Progenitor cell of endocrine pancreas (in vitro differentiated cells): ENCODE measurements at regions not wholly inside any gene's neighbourhood (a gene's known extent, or its start where the extent isn't known, plus 50 kb on each side); places are given as distances from the start of the nearest gene placed in this dataset.

Experiments
- DNase-seq: peaks from one replicate; pipeline ENCODE4 v3.0.0; 2021; ENCODE audit warnings: low spot score; ENCODE audit not compliant: unreplicated experiment
- H3K27ac Mint-ChIP-seq: 2 replicates; pipeline ENCODE4 v1.8.0; 2021; ENCODE audit warnings: mild to moderate bottlenecking, moderate library complexity, mixed read lengths
- H3K27me3 Mint-ChIP-seq: 2 replicates; pipeline ENCODE4 v1.8.0; 2021; ENCODE audit warnings: mixed read lengths
- H3K36me3 Mint-ChIP-seq: 2 replicates; pipeline ENCODE4 v1.8.0; 2022; ENCODE audit warnings: mixed read lengths; ENCODE audit not compliant: insufficient read depth
- H3K4me1 Mint-ChIP-seq: 2 replicates; pipeline ENCODE4 v1.8.0; 2021; ENCODE audit warnings: low read depth, mixed read lengths
- H3K4me3 Mint-ChIP-seq: 2 replicates; pipeline ENCODE4 v1.8.0; 2021; ENCODE audit warnings: low read depth, mild to moderate bottlenecking, moderate library complexity, mixed read lengths
- H3K9me3 Mint-ChIP-seq: 2 replicates; pipeline ENCODE4 v1.8.0; 2021; ENCODE audit warnings: low read depth, mixed read lengths
- TF ChIP-seq, protein P1 (sequence below): fragments of 200-600 bp; sonication (generic); IDR thresholded peaks from one replicate; pipeline ENCODE4 v1.5.0; 2021; ENCODE audit warnings: antibody characterized with exemption, mild to moderate bottlenecking; ENCODE audit not compliant: unreplicated experiment

DNA sequence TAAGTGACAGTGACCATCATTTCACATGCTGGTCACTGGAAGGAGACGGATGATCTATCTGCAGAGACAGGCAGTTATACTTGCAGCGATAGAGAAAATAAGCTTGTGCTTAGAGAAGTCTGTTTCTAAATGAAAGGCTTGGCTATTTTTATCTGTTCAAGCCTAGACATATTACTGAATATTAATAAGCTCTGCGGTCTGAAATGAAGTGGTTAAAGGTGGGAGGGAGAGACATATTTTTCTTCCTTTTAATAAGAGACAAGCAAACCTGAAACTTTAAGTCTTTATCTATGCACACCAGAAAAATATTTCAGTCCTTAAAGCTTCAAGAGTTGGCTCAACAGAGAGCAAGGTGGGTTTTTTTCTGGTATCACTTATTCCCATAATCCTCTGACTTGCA lies 99.0 kb downstream of the CD200R1L start:
- DNase-seq = no peak
- no peak overlapping the region for H3K4me3 Mint-ChIP-seq
- no peak overlapping the region for H3K27ac Mint-ChIP-seq
- H3K27me3 Mint-ChIP-seq = no peaks in the 10 kb centered on the region
- TF ChIP-seq, protein P1, sequence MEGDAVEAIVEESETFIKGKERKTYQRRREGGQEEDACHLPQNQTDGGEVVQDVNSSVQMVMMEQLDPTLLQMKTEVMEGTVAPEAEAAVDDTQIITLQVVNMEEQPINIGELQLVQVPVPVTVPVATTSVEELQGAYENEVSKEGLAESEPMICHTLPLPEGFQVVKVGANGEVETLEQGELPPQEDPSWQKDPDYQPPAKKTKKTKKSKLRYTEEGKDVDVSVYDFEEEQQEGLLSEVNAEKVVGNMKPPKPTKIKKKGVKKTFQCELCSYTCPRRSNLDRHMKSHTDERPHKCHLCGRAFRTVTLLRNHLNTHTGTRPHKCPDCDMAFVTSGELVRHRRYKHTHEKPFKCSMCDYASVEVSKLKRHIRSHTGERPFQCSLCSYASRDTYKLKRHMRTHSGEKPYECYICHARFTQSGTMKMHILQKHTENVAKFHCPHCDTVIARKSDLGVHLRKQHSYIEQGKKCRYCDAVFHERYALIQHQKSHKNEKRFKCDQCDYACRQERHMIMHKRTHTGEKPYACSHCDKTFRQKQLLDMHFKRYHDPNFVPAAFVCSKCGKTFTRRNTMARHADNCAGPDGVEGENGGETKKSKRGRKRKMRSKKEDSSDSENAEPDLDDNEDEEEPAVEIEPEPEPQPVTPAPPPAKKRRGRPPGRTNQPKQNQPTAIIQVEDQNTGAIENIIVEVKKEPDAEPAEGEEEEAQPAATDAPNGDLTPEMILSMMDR = no peak
- no peaks in the 10 kb centered on the region for H3K4me1 Mint-ChIP-seq
- H3K9me3 Mint-ChIP-seq = peaks cover 4% of the 10 kb centered on the region
- H3K36me3 Mint-ChIP-seq = no peaks in the 10 kb centered on the region

DNA sequence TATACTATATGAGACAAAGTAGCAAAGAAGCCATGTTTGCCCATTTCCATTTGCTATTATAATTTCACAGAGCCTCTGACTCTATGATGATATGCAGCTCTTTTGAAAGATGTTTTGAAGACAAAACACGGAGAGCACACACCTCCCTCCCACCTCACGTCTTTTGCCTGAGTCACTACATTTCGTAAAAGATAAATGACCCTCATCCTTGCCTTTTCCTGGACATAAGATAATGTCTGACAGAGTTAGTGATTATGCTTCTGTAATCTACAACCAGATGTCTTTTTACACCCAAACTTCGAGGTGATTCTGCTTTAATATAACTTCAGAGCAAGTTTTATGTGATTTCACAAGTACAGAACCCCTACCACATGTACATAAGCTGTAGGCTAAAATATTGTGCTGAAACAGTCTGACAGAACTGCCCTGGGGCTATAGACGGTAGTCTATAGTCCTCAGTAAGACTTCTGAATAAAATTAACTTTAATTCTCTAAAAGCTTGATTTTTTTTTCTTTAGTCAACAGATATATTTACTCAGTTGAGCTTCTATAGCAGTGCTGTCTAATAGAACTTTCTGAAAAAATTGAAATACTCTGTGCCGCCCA lies 99.9 kb downstream of the CD200R1L start:
- peaks cover under 1% of the 10 kb centered on the region for H3K9me3 Mint-ChIP-seq
- no peak for DNase-seq
- TF ChIP-seq, protein P1 = no peak
- no peaks in the 10 kb centered on the region for H3K36me3 Mint-ChIP-seq
- no peaks in the 10 kb centered on the region for H3K27me3 Mint-ChIP-seq
- no peak overlapping the region for H3K27ac Mint-ChIP-seq
- H3K4me3 Mint-ChIP-seq = no peak overlapping the region
- no peaks in the 10 kb centered on the region for H3K4me1 Mint-ChIP-seq

DNA sequence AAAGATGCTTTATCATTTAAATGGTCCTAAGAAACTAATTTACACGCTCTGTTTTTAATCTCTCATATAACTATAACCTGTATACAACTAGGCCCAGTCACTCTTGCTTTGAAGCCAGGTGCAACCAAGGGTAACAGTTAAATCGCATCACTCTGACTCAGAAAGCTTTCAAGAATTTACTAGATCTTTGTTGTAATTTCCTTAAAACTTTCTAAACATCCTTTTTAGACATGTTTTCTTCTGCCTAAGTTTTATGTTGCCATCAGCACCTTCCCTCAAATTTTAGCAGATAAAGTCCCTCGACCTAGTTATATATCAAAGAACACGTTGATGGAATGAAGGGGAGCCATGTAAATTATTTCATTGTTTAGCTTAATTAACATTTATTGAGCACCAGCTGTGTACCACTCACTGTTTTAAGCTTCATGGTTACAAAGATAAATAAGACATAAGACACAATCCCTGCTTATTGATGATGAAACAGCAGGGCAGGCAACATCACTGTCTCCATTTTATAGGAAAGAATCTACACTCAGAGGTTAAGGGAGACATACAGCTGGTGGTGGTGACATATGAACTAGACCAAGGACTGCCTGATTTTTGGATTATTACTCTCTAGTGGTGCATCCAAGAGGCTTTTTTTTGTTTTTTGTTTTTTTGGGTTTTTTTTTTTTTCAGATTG lies 101.0 kb downstream of the CD200R1L start:
- no peaks in the 10 kb centered on the region for H3K4me1 Mint-ChIP-seq
- H3K4me3 Mint-ChIP-seq = no peak overlapping the region
- H3K27me3 Mint-ChIP-seq = no peaks in the 10 kb centered on the region
- TF ChIP-seq, protein P1 = no peak
- no peak for DNase-seq
- no peaks in the 10 kb centered on the region for H3K9me3 Mint-ChIP-seq
- H3K36me3 Mint-ChIP-seq = no peaks in the 10 kb centered on the region
- no peak overlapping the region for H3K27ac Mint-ChIP-seq

DNA sequence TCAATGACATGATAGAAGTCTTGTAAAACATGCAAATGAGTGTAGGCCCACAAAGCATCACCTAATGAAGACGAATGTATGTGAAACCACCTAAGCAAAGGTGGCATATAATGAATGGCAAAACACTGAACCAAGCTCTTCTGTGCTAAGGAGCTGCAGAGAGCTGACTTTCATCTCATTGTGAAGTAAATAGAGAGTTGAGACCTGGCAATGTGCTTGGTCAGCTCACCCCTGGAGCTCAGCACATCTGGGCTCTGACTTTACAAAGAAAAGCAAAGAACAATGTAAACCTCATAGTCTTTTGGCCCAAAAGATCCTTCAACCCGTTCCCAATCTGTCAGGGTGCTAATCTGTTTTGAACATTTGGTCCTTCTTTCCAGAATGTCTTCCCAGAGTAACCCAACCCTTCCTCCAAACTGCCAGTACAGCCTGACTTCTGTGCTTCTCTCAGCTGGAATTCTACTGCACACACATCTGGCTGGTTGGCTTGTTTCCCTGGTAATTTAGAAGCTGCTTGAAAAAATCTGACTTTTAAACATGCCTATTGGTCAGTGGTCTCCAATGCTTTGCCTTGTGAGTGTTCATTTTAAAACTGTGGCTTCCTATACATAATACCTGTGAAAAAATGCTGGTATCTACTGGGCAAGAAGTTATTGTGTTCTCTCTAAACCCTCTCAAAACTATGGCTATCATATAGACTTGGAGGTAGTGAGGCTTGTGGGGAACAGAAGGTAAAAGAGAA lies 101.7 kb downstream of the CD200R1L start:
- no peaks in the 10 kb centered on the region for H3K4me1 Mint-ChIP-seq
- H3K36me3 Mint-ChIP-seq = no peaks in the 10 kb centered on the region
- H3K27me3 Mint-ChIP-seq = no peaks in the 10 kb centered on the region
- H3K9me3 Mint-ChIP-seq = no peaks in the 10 kb centered on the region
- H3K4me3 Mint-ChIP-seq = no peak overlapping the region
- no peak overlapping the region for H3K27ac Mint-ChIP-seq
- no peak for DNase-seq
- TF ChIP-seq, protein P1 = no peak

DNA sequence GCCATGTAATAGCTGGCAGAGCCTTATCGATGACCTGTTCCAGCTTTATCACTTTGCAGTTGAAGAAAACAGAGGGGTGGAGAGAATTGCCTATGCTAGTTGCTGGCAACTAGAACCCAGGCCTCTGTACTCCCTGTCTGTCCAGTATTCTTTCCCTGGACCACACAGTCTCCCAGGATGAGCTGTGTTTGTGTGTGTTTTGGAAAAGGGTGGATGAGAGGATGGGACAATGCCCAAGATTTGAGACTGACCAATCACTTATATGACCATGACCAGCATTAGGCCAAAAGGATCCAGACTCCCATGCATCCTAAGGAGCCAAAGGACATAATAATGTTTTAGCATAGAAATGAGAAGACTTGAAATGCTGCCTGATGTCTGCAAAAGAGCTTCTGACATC lies 102.6 kb downstream of the CD200R1L start:
- Mint-ChIP-seq H3K27ac (no peak overlapping the region), H3K4me3 (no peak overlapping the region), H3K9me3 (no peaks in the 10 kb centered on the region), H3K4me1 (no peaks in the 10 kb centered on the region), H3K36me3 (no peaks in the 10 kb centered on the region), H3K27me3 (no peaks in the 10 kb centered on the region)
- no peak for DNase-seq
- TF ChIP-seq, protein P1 = no peak
